ENCODE measurements at regions not wholly inside any gene's neighbourhood (a gene's known extent, or its start where the extent isn't known, plus 50 kb on each side); places are given as distances from the start of the nearest gene placed in this dataset.

DNA sequence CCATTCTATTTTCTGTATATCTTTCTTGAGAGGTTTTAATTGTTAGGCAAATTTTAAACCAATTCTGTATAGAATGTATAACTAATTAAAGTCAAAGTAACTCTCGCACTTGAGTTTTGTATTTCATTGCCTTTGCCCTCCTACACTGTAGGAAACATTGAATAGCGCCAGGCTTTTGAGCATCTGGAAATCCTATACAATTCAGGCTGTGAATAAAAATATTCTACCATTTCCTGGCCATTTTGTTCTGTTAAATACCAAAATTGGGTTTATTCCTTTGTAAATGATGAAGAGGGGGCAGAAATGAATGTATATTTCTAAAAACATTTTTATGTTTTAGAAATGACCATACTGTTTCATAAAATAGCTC lies 571.8 kb upstream of the CLINT1 start:
- no peak for DNase-seq (ENCODE audit: low spot score in 2 of 2)
- peaks cover 0 to 15% of the 10 kb centered on the region in 2 donors for H3K9me3 Mint-ChIP-seq
- ATAC-seq: no peak
- peaks cover 7 to 38% of the 10 kb centered on the region in 2 donors for H3K36me3 Mint-ChIP-seq
- no peak overlapping the region for H3K27ac Mint-ChIP-seq

DNA sequence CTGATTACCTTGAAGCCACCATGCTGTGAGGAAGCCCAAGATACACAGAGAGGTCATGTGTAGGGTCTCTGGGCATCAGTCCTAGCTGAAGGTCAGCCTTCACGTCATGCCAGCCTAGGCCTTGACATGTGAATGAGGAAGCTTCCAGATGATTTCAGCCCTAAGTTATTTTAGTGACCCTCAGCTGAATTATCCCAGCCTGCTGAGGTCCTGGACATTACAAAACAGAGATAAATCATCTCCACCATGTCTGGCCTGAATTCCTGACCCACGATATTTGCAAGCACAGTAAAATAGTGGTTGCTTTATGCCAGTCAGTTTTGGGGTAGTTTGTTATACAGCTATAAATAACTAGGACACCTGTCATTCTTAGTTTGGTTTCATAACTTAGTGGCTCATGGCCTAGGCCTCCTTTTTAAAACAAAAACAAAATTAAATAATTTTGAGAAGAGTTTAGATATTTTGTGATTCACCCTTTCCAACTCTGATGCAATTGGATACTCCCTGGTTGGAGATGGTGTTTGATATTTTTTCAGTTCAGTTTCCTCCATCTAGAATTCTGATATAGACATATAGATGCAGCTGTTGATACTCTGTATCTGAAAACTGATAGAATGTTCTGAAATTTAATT lies 571.3 kb upstream of the CLINT1 start:
- Mint-ChIP-seq H3K27ac (no peak overlapping the region), H3K9me3 (peaks cover 0 to 14% of the 10 kb centered on the region in 2 donors), H3K36me3 (peaks cover 7 to 35% of the 10 kb centered on the region in 2 donors)
- no peak for DNase-seq (ENCODE audit: low spot score in 2 of 2)
- ATAC-seq: peak in 1 of 2 donors; percentile 21

DNA sequence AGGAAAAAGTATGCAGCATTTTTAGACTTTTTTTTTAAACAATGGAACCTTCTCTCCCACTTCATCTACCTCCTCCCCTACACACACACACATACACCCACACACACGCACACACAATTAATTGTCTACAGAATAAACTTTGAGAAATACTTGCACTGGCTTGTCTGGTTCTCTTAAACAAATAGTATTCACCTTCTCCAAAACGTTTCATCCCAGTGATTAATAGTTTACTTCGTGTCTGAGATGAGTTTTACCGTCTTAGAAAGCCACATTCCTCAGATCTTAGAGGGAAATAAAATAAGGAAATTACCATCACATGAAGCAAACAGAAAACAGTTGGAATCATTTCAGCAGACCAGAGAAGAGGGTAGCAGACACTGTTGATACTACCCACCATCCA lies 570.6 kb upstream of the CLINT1 start:
- Mint-ChIP-seq H3K27ac (peak overlapping the region in 1 of 2 donors; percentile 34), H3K9me3 (peaks cover 0 to 14% of the 10 kb centered on the region in 2 donors), H3K36me3 (peaks cover 7 to 35% of the 10 kb centered on the region in 2 donors)
- ATAC-seq: no peak
- DNase-seq (ENCODE audit: low spot score in 2 of 2): no peak

DNA sequence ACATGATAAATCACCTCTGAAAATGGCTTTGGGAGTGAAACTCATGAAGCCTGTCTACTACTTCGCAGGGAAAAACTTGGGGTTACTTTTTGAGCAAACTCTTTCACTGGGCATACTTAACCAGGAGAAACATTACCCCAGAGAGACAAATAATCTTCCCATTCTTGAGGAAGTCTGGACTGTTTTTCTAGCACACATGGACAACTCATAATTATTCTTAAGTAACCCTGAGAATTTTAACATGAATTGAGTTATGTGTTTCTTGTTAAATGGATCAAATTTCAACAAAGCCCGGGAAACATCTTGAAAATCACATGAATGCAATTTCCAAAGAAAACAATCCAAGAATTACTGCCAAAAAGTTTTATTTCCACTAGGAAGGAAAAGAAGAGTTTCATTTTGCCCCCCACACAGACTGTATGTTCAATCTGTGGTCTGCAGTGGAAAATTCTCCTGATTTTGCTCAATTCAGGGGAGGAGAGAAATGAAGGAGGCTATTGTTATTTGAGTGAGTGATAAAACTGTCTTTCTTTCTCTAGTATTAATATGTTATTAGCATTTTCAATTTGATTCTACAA lies 564.8 kb upstream of the CLINT1 start:
- DNase-seq (ENCODE audit: low spot score in 2 of 2) (no peak), ATAC-seq (no peak)
- H3K27ac Mint-ChIP-seq: no peak overlapping the region
- H3K36me3 Mint-ChIP-seq: peaks cover 0 to 20% of the 10 kb centered on the region in 2 donors
- H3K9me3 Mint-ChIP-seq: peaks cover 5 to 19% of the 10 kb centered on the region in 2 donors

DNA sequence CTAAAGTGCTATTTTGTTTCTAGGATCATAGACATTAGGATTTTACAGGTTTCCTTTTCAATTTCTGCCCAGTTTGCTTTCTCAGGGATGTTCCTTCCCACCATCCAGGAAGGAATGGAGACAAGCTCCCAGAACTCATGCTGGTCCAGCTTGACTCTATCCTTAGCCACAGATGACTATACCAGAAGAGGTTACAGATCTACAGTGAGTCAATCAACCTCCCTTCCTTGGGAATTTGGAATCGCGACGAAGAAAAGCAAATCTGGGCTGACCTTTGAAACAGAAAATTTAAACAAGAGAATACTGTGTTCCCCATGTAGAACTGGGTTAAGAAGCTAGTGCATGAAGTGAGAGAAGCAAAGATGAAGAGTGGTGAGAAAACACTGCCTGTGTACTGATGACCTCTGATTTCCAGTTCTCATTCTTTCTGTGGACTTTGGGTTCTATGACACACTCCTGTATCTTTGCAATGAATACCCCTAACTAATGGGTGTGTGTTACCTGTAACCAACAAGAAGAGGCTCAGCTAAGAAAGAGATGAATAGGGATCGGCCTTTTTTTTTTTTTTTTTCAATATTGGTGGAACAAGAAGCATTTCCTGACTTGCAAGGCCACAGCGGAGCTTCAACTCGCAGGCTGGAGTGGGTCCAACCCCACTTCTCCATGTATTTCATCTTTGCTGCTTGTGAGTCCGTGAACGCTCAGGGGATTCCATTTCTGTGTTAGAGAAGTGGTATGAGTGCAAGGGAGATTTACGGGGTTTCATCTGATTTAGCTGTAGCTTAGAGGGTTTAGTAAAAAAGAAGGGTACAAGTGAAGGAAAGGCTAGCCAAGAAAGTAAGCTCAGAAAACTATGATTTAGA lies 563.9 kb upstream of the CLINT1 start:
- ATAC-seq: no peak
- Mint-ChIP-seq H3K36me3 (peaks cover 0 to 20% of the 10 kb centered on the region in 2 donors), H3K27ac (peak overlapping the region in 1 of 2 donors; percentile 51), H3K9me3 (peaks cover 5 to 19% of the 10 kb centered on the region in 2 donors)
- no peak for DNase-seq (ENCODE audit: low spot score in 2 of 2)

DNA sequence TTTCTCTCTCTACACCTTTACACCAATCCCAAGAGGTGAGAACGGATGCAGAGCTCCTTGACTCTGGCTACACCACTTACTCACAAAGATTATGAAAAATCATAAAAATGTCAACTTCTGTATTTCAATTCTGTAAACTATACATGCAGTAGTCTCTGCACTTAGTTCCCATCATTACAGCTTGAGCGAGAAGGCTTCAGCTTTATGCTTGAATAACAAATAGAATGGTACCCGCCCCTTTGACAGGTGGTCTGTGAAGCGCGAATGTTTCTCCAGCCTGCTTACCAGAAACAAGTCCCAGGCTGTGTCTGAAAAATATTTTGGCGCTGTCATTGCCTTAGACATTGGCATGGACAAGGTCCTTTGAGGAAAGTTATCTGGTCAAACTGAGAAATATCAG lies 562.4 kb upstream of the CLINT1 start:
- peaks cover 5 to 19% of the 10 kb centered on the region in 2 donors for H3K9me3 Mint-ChIP-seq
- DNase-seq (ENCODE audit: low spot score in 2 of 2) (no peak), ATAC-seq (no peak)
- H3K36me3 Mint-ChIP-seq: peaks cover 0 to 20% of the 10 kb centered on the region in 2 donors
- H3K27ac Mint-ChIP-seq: no peak overlapping the region

DNA sequence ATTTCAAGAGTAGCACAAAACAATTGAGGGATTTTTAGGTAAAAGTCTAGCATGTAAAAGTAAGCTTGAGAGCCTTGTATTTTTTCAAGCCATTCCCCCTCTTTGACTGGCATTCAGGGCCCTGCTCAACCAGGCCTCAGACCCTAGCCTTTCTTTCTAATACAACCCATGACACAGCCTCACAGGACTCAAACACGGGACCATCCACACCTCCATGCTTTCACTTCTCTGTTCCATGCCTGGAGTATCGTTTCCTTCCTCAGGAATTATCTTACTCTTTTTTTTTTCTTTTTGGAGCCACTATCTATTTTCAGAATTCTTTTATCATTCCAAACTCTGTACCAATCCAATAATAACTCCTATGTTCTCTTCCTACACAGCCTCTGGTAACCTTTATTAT lies 560.2 kb upstream of the CLINT1 start:
- Mint-ChIP-seq H3K36me3 (peaks cover 0 to 20% of the 10 kb centered on the region in 2 donors), H3K27ac (no peak overlapping the region)
- ATAC-seq: no peak

DNA sequence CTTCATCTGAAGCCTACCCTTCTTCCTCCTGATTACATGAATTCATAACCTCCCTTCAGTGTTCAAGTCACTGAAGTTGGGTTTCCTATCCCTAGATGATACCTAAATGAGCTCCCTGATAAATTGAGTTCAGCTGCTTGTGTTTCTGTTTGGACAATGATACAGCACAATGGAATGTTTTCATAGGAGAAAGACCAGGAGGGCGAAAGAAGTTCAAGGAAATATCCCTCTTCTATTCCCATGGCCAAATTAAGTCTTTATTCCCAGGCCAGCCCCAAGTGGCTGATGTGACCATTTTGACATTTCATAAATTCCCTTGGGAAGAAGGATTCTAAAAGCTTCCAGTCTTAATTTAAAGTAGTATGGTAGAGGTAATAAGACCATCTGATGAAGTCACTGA lies 555.8 kb upstream of the CLINT1 start:
- Mint-ChIP-seq H3K9me3 (peaks cover 0 to 5% of the 10 kb centered on the region in 2 donors), H3K27ac (no peak overlapping the region), H3K36me3 (no peaks in the 10 kb centered on the region)
- no peak for DNase-seq (ENCODE audit: low spot score in 2 of 2)
- ATAC-seq: no peak

More for the DNA sequence above, 560.2 kb upstream of the CLINT1 start:
- H3K9me3 Mint-ChIP-seq: peaks cover 5 to 19% of the 10 kb centered on the region in 2 donors
- no peak for DNase-seq (ENCODE audit: low spot score in 2 of 2)

DNA sequence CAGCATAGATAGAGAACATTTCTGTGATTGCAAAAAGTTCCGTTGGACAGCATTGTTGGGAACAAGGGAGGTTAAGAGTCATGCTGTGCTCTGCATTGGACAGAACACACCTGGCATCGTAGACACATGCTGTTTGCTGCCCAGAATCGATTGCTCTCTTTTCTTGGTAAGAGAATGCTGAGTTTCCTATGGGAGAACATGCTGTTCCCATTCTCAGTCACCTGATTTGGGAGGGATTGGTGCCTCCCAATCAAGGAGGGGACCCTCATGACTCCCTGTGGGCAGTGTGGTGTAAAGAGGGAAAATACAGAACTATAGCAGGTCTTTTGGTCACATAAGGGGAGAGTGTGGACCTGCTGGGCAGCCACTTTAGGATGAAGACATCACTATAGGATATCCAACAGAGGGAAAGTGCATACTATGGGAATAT lies 555.4 kb upstream of the CLINT1 start:
- DNase-seq (ENCODE audit: low spot score in 2 of 2): no peak
- no peaks in the 10 kb centered on the region for H3K36me3 Mint-ChIP-seq
- no peak overlapping the region for H3K27ac Mint-ChIP-seq
- ATAC-seq: no peak
- H3K9me3 Mint-ChIP-seq: peaks cover 0 to 2% of the 10 kb centered on the region in 2 donors

DNA sequence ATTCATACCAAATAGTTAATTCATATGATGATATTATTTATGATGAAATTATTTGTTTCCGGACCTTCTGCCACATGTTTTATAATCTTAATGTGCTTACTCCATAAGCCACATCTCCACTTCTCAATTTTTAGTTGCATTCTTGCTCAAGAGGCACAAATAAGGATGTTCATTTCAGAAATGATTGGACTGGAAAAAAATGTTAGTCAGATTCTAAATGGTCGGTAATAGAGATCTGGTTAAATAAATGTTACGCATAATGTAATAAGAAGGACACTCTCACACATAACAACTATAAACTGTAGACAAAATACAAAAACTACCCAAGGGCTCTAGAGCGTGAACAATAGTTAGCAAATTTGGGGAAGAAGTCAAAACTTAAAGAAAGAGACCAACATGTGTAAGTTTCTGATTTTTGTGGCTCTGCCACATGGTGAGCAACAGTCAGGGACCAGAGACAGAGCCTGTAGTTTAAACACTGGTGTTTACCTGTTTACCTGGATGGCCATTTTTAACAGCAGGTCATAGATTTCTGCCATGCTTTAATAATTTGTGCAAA lies 554.3 kb upstream of the CLINT1 start:
- DNase-seq (ENCODE audit: low spot score in 2 of 2) (no peak), ATAC-seq (no peak)
- Mint-ChIP-seq H3K9me3 (no peaks in the 10 kb centered on the region), H3K36me3 (no peaks in the 10 kb centered on the region), H3K27ac (no peak overlapping the region)

DNA sequence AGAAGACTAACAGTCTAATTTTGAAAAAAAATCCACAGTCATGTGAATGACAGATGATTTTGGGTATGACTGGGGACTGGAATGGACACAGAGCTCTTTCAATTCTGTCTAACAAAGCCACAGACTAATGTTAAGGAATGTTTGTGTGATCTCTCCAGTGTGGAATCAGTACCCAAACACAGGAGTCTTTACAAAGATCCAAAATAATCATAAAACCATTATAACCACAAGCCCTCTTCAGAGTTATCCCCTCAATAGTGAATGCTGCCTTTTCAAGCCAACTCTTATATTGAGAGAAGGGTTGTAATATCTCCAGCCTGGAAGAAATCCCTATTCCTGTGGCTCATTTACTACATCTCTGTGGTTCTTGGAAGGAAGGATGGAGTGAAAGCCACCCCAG lies 552.0 kb upstream of the CLINT1 start:
- no peak for DNase-seq (ENCODE audit: low spot score in 2 of 2)
- Mint-ChIP-seq H3K9me3 (no peaks in the 10 kb centered on the region), H3K27ac (no peak overlapping the region), H3K36me3 (no peaks in the 10 kb centered on the region)
- ATAC-seq: no peak

DNA sequence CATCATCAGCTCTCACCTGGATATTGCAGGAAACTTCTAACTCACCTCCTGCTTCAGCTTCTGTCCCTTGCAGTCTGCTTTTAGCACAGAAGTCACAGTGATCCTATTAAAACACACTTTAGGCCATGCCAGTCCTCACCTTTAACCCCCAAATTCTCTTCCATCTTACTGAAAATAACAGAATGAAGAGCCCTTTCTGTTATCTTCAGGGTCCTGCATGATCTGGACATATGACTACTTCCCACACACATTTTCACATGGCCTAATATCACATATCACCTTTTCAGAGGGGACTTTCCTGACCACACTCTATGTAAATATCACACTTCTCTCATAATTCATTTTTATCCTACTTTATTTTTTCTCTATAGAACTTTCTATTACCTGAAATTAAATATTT lies 550.6 kb upstream of the CLINT1 start:
- Mint-ChIP-seq H3K27ac (no peak overlapping the region), H3K36me3 (peaks cover 0 to 8% of the 10 kb centered on the region in 2 donors), H3K9me3 (peaks cover 6 to 7% of the 10 kb centered on the region in 2 donors)
- DNase-seq (ENCODE audit: low spot score in 2 of 2) (no peak), ATAC-seq (no peak)

DNA sequence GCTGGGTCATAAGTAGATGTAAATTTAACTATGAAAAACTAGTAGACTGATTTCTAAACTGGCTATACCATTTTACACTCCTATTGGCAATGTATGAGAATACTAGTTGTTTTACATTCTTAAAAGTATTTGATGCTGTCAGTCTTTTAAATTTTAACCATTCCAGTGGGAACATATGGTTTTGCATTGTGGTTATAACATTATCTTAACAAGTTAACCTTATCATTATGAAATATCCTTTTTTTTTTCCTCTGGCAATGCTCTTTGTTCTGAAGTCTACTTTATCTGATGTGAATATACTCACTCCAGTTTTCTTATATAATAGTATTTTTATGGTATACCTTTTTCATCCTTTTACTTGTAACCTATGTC lies 548.9 kb upstream of the CLINT1 start:
- H3K27ac Mint-ChIP-seq: no peak overlapping the region
- DNase-seq (ENCODE audit: low spot score in 2 of 2) (no peak), ATAC-seq (no peak)
- H3K9me3 Mint-ChIP-seq: peaks cover 12 to 22% of the 10 kb centered on the region in 2 donors
- peaks cover 11 to 25% of the 10 kb centered on the region in 2 donors for H3K36me3 Mint-ChIP-seq

DNA sequence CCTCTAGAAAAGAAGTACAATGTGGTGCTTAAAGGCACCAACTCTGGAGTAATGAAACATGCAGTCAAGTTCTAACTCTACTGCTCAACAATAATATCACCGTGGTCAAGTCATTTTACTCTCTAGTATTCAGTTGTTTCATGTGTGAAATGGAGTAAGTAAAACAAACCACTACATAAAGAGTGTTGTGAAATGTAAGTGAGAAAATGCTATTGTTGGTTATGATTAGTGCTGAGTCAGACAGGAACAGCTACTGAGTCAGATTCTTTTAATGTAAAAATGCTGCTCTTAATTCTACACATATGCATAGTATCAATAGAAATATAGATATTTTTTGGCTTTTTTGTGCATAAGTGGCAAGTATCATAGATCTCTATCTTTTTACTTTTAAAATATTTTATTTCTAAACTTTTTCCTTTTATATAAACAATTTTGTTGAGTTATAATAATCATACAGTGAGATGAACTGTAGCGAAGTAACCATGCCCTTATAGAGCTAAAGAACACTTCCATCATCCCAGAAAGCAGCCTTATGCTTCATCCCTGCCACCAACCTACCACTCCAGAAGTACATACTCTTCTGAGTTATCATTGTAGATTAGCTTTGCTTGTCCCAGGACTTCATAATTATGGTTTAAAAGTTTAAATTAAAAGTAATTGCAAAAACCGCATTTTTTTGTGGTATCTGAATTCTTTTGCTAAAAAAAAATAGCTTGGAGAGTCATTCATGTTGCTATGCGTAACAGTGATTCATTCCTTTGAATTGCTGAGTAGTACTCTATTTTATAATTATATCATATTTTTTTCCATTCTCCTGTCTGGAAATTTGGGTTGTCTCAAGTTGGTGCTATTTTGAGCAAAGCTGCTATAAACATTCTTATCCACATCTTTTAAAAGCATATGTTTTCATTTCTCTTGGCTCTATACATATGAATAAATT lies 548.2 kb upstream of the CLINT1 start:
- peaks cover 12 to 27% of the 10 kb centered on the region in 2 donors for H3K9me3 Mint-ChIP-seq
- H3K27ac Mint-ChIP-seq: no peak overlapping the region
- DNase-seq (ENCODE audit: low spot score in 2 of 2) (no peak), ATAC-seq (peak; percentile 48 to 97)
- peaks cover 11 to 25% of the 10 kb centered on the region in 2 donors for H3K36me3 Mint-ChIP-seq

DNA sequence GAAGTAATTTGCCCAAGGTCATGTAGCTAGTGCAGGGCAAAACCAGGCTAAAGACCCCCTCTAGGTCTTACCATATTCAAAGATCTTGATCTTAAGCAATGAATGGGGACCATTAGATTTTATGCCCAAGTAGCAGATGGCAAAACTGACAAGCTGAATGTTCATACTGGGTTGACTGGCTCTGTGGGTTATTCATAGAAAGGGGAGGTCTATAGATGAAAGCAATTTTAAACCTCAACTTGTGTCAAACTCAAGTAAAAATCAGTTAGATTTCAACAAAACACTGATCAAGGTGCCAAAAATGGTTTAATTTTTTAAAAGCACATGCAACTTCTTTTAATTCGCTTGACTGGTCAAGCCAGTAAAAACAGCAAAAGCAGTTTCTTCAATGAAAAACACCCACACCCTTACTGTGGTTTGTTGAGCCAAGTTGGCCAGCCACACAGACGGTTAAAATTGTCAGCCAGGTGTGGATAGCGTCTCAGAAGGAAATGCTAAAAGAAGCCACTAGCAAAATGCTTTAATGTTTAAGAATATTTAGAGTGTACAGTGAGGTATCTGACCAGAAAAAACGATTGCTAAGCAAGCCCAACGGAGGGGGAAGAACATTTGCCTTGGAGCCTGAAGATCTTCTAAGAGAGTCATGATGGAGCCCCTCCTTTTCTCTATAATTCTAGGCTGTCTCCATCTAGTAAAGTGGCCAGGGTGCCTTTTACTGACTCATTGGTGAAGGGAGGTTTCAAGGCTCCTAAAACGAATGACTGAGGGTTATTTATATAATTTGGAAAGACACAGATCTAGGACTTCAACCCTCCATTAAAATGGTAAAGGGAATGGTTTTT lies 539.6 kb upstream of the CLINT1 start:
- DNase-seq (ENCODE audit: low spot score in 2 of 2): no peak

More for the DNA sequence above, 539.6 kb upstream of the CLINT1 start:
- peaks cover 6 to 24% of the 10 kb centered on the region in 2 donors for H3K9me3 Mint-ChIP-seq
- ATAC-seq: no peak
- no peak overlapping the region for H3K27ac Mint-ChIP-seq
- H3K36me3 Mint-ChIP-seq: peaks cover 7 to 8% of the 10 kb centered on the region in 2 donors

Data from activated naive CD4-positive, alpha-beta T cell treated with anti-CD3 and anti-CD28 coated beads, Interleukin-2, amount 50 U/mL, for 72 hours (primary cell).